GM23338 (cell line): ENCODE measurements at regions not wholly inside any gene's neighbourhood (a gene's known extent, or its start where the extent isn't known, plus 50 kb on each side); places are given as distances from the start of the nearest gene placed in this dataset.

Experiments
- ATAC-seq: fragments of 200-7000 bp; cut with Tn5 transposase; 3 replicates; pipeline ENCODE4 v1.9.1; 2020
- DNase-seq: peaks from one replicate; pipeline ENCODE4 v3.0.0-alpha.2; 2015; ENCODE audit warnings: low spot score
- H2AFZ ChIP-seq: fragments of 200-600 bp; sonication (generic); 2 replicates; pipeline ENCODE4 v1.8.0; 2016; ENCODE audit warnings: antibody characterized with exemption, mild to moderate bottlenecking, moderate library complexity
- H3F3A ChIP-seq: fragments of 200-600 bp; sonication (generic); replicated peaks from 2 replicates; pipeline ENCODE4 v1.8.0; 2017; ENCODE audit warnings: antibody characterized with exemption, mixed run types, low read depth
- H3K27ac ChIP-seq: fragments of 200-600 bp; sonication (generic); 2 replicates; pipeline ENCODE4 v1.6.1; 2016; ENCODE audit warnings: low read depth
- H3K27me3 ChIP-seq: fragments of 200-600 bp; sonication (generic); 2 replicates; pipeline ENCODE4 v1.8.0; 2016; ENCODE audit warnings: mild to moderate bottlenecking, mixed run types, moderate library complexity; ENCODE audit not compliant: insufficient read depth
- H3K36me3 ChIP-seq: fragments of 200-600 bp; sonication (generic); 2 replicates; pipeline ENCODE4 v1.8.0; 2016; ENCODE audit warnings: mild to moderate bottlenecking; ENCODE audit not compliant: insufficient read depth
- H3K4me1 ChIP-seq: fragments of 200-600 bp; sonication (generic); 2 replicates; pipeline ENCODE4 v1.8.0; 2016; ENCODE audit warnings: mild to moderate bottlenecking, moderate library complexity; ENCODE audit not compliant: insufficient read depth
- H3K4me2 ChIP-seq: fragments of 200-600 bp; sonication (generic); 2 replicates; pipeline ENCODE4 v1.7.1; 2017; ENCODE audit warnings: mixed run types
- H3K4me3 ChIP-seq: fragments of 200-600 bp; sonication (generic); 2 replicates; pipeline ENCODE4 v1.6.1; 2016; ENCODE audit warnings: mixed run types
- H3K79me2 ChIP-seq: fragments of 200-600 bp; sonication (generic); replicated peaks from 2 replicates; pipeline ENCODE4 v1.8.0; 2017; ENCODE audit warnings: mild to moderate bottlenecking; ENCODE audit not compliant: insufficient read depth
- H3K9me2 ChIP-seq: fragments of 200-600 bp; sonication (generic); 2 replicates; pipeline ENCODE4 v1.8.0; 2017; ENCODE audit not compliant: insufficient read depth
- H4K20me1 ChIP-seq: fragments of 200-600 bp; sonication (generic); replicated peaks from 2 replicates; pipeline ENCODE4 v1.8.0; 2017; ENCODE audit warnings: mild to moderate bottlenecking; ENCODE audit not compliant: insufficient read depth
- H3K27ac Mint-ChIP-seq: 2 replicates; pipeline ENCODE4 v1.8.0; 2020; ENCODE audit warnings: inconsistent platforms, mild to moderate bottlenecking, moderate library complexity, mixed read lengths
- H3K27me3 Mint-ChIP-seq: 3 replicates; pipeline ENCODE4 v1.8.0; 2022; ENCODE audit warnings: low read depth, mild to moderate bottlenecking, moderate library complexity, mixed read lengths, inconsistent platforms; ENCODE audit not compliant: insufficient read depth, poor library complexity
- H3K36me3 Mint-ChIP-seq: 3 replicates; pipeline ENCODE4 v1.8.0; 2021; ENCODE audit warnings: low read depth, mild to moderate bottlenecking, inconsistent platforms, moderate library complexity, mixed read lengths
- H3K4me1 Mint-ChIP-seq: 3 replicates; pipeline ENCODE4 v1.8.0; 2020; ENCODE audit warnings: mild to moderate bottlenecking, inconsistent platforms, mixed read lengths
- H3K4me3 Mint-ChIP-seq: 3 replicates; pipeline ENCODE4 v1.8.0; 2021; ENCODE audit warnings: moderate library complexity, mild to moderate bottlenecking, inconsistent platforms, mixed read lengths
- H3K9me3 Mint-ChIP-seq: 3 replicates; pipeline ENCODE4 v1.8.0; 2020; ENCODE audit warnings: moderate library complexity, mild to moderate bottlenecking, inconsistent platforms, mixed read lengths
- EZH2 ChIP-seq: fragments of 200-600 bp; sonication (generic); IDR thresholded peaks from one replicate; pipeline ENCODE4 v1.8.0; 2017; ENCODE audit warnings: antibody characterized with exemption, mild to moderate bottlenecking, low read depth; ENCODE audit not compliant: unreplicated experiment
- EZH2phosphoT487 ChIP-seq: fragments of 200-600 bp; sonication (generic); IDR thresholded peaks from one replicate; pipeline ENCODE4 v1.8.1; 2018; ENCODE audit warnings: antibody characterized with exemption; ENCODE audit not compliant: unreplicated experiment
- JUNB ChIP-seq: IDR thresholded peaks from one replicate; pipeline ENCODE4 v1.6.1; 2016; ENCODE audit warnings: antibody characterized with exemption; ENCODE audit not compliant: unreplicated experiment
- NANOG ChIP-seq: IDR thresholded peaks from 2 replicates; pipeline ENCODE4 v1.6.1; 2016; ENCODE audit warnings: antibody characterized with exemption, borderline replicate concordance
- POLR2AphosphoS5 ChIP-seq: IDR thresholded peaks from 2 replicates; pipeline ENCODE4 v1.6.1; 2016; ENCODE audit warnings: antibody characterized with exemption, low read depth
- STAT1 ChIP-seq: IDR thresholded peaks from one replicate; pipeline ENCODE4 v1.6.1; 2016; ENCODE audit warnings: antibody characterized with exemption; ENCODE audit not compliant: unreplicated experiment
- ZNF114 ChIP-seq: fragments of 250-450 bp; sonication (Bioruptor Pico); IDR thresholded peaks from 2 replicates; pipeline ENCODE4 v1.5.0; 2020; ENCODE audit warnings: mild to moderate bottlenecking, moderate library complexity
- ZNF331 ChIP-seq: fragments of 250-450 bp; sonication (Bioruptor Pico); IDR thresholded peaks from 2 replicates; pipeline ENCODE4 v1.5.0; 2020; ENCODE audit warnings: low read depth, mild to moderate bottlenecking, moderate library complexity
- TF ChIP-seq, protein P1 (sequence below): IDR thresholded peaks from one replicate; pipeline ENCODE4 v1.6.1; 2018; ENCODE audit warnings: antibody characterized with exemption; ENCODE audit not compliant: unreplicated experiment
- TF ChIP-seq, protein P2 (sequence below): IDR thresholded peaks from 2 replicates; pipeline ENCODE4 v1.6.1; 2016; ENCODE audit warnings: antibody characterized with exemption
- TF ChIP-seq, protein P3 (sequence below): fragments of 250-450 bp; sonication (Bioruptor Pico); IDR thresholded peaks from 2 replicates; pipeline ENCODE4 v1.5.0; 2020; ENCODE audit warnings: mild to moderate bottlenecking, moderate library complexity

DNA sequence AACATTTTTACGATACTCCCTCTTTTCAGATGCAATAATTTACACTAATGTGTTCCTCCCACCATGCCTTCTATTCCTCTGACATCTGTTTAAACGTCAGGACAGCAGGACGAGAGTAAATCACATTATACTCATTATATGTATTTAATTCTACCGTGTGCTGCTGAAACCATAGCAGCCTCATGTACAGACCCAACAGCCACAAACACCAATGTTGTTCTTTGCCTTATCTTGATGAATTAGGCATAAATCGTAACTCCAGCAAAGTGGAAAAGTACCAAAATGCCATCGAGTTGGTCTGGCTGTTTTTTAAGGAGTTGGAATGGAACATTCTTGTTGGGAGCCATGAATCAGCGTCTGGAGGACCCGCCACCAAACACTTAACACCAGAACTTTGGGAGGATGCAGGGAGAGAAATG, 82.9 kb upstream of the FOXF1 start:
- peaks cover 11% of the 10 kb centered on the region for H3K27me3 Mint-ChIP-seq
- no peak overlapping the region for H3K27ac ChIP-seq
- H3K36me3 ChIP-seq = no peaks in the 10 kb centered on the region
- DNase-seq (no peak), ATAC-seq (no peak)
- no peaks in the 10 kb centered on the region; the same call in 2 of the 3 replicates for H3K9me3 Mint-ChIP-seq
- TF ChIP-seq STAT1 = no peak
- TF ChIP-seq, protein P1, sequence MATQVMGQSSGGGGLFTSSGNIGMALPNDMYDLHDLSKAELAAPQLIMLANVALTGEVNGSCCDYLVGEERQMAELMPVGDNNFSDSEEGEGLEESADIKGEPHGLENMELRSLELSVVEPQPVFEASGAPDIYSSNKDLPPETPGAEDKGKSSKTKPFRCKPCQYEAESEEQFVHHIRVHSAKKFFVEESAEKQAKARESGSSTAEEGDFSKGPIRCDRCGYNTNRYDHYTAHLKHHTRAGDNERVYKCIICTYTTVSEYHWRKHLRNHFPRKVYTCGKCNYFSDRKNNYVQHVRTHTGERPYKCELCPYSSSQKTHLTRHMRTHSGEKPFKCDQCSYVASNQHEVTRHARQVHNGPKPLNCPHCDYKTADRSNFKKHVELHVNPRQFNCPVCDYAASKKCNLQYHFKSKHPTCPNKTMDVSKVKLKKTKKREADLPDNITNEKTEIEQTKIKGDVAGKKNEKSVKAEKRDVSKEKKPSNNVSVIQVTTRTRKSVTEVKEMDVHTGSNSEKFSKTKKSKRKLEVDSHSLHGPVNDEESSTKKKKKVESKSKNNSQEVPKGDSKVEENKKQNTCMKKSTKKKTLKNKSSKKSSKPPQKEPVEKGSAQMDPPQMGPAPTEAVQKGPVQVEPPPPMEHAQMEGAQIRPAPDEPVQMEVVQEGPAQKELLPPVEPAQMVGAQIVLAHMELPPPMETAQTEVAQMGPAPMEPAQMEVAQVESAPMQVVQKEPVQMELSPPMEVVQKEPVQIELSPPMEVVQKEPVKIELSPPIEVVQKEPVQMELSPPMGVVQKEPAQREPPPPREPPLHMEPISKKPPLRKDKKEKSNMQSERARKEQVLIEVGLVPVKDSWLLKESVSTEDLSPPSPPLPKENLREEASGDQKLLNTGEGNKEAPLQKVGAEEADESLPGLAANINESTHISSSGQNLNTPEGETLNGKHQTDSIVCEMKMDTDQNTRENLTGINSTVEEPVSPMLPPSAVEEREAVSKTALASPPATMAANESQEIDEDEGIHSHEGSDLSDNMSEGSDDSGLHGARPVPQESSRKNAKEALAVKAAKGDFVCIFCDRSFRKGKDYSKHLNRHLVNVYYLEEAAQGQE = no peak
- H3K4me3 ChIP-seq = no peak overlapping the region
- no peaks in the 10 kb centered on the region for H3K79me2 ChIP-seq
- peaks cover 14% of the 10 kb centered on the region; the same call in 2 of the 3 replicates for H3K4me1 Mint-ChIP-seq
- no peak overlapping the region for H3K27ac Mint-ChIP-seq
- H2AFZ ChIP-seq = no peak overlapping the region
- H3F3A ChIP-seq = no peaks in the 10 kb centered on the region
- no peaks in the 10 kb centered on the region for H4K20me1 ChIP-seq
- H3K4me1 ChIP-seq = peaks cover 6% of the 10 kb centered on the region; the same call in 1 of the 2 replicates
- H3K9me2 ChIP-seq = no peaks in the 10 kb centered on the region
- H3K4me3 Mint-ChIP-seq = no peak overlapping the region
- H3K27me3 ChIP-seq = no peaks in the 10 kb centered on the region
- H3K4me2 ChIP-seq = no peak overlapping the region
- H3K36me3 Mint-ChIP-seq = no peaks in the 10 kb centered on the region; the same call in 2 of the 3 replicates

GRCh38 chr16:86428729-86429517, 81.4 kb upstream of the FOXF1 start:
- H3F3A ChIP-seq = no peaks in the 10 kb centered on the region
- Mint-ChIP-seq H3K4me1 (peaks cover 9% of the 10 kb centered on the region; the same call in 2 of the 3 replicates), H3K36me3 (no peaks in the 10 kb centered on the region; the same call in 2 of the 3 replicates), H3K9me3 (no peaks in the 10 kb centered on the region; the same call in 2 of the 3 replicates), H3K4me3 (no peak overlapping the region), H3K27ac (no peak overlapping the region), H3K27me3 (peaks cover 11% of the 10 kb centered on the region)
- no peak overlapping the region for H3K4me3 ChIP-seq
- no peaks in the 10 kb centered on the region for H3K27me3 ChIP-seq
- H3K9me2 ChIP-seq = no peaks in the 10 kb centered on the region
- H4K20me1 ChIP-seq = no peaks in the 10 kb centered on the region
- H3K4me1 ChIP-seq = no peaks in the 10 kb centered on the region
- H3K27ac ChIP-seq = no peak overlapping the region
- ATAC-seq = no peak
- no peak overlapping the region for H3K4me2 ChIP-seq
- no peak for DNase-seq
- H2AFZ ChIP-seq = no peak overlapping the region; the same call in 1 of the 2 replicates
- no peaks in the 10 kb centered on the region for H3K79me2 ChIP-seq
- no peaks in the 10 kb centered on the region for H3K36me3 ChIP-seq
- TF ChIP-seq, protein P2, sequence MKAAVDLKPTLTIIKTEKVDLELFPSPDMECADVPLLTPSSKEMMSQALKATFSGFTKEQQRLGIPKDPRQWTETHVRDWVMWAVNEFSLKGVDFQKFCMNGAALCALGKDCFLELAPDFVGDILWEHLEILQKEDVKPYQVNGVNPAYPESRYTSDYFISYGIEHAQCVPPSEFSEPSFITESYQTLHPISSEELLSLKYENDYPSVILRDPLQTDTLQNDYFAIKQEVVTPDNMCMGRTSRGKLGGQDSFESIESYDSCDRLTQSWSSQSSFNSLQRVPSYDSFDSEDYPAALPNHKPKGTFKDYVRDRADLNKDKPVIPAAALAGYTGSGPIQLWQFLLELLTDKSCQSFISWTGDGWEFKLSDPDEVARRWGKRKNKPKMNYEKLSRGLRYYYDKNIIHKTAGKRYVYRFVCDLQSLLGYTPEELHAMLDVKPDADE = no peak
- TF ChIP-seq, protein P3, sequence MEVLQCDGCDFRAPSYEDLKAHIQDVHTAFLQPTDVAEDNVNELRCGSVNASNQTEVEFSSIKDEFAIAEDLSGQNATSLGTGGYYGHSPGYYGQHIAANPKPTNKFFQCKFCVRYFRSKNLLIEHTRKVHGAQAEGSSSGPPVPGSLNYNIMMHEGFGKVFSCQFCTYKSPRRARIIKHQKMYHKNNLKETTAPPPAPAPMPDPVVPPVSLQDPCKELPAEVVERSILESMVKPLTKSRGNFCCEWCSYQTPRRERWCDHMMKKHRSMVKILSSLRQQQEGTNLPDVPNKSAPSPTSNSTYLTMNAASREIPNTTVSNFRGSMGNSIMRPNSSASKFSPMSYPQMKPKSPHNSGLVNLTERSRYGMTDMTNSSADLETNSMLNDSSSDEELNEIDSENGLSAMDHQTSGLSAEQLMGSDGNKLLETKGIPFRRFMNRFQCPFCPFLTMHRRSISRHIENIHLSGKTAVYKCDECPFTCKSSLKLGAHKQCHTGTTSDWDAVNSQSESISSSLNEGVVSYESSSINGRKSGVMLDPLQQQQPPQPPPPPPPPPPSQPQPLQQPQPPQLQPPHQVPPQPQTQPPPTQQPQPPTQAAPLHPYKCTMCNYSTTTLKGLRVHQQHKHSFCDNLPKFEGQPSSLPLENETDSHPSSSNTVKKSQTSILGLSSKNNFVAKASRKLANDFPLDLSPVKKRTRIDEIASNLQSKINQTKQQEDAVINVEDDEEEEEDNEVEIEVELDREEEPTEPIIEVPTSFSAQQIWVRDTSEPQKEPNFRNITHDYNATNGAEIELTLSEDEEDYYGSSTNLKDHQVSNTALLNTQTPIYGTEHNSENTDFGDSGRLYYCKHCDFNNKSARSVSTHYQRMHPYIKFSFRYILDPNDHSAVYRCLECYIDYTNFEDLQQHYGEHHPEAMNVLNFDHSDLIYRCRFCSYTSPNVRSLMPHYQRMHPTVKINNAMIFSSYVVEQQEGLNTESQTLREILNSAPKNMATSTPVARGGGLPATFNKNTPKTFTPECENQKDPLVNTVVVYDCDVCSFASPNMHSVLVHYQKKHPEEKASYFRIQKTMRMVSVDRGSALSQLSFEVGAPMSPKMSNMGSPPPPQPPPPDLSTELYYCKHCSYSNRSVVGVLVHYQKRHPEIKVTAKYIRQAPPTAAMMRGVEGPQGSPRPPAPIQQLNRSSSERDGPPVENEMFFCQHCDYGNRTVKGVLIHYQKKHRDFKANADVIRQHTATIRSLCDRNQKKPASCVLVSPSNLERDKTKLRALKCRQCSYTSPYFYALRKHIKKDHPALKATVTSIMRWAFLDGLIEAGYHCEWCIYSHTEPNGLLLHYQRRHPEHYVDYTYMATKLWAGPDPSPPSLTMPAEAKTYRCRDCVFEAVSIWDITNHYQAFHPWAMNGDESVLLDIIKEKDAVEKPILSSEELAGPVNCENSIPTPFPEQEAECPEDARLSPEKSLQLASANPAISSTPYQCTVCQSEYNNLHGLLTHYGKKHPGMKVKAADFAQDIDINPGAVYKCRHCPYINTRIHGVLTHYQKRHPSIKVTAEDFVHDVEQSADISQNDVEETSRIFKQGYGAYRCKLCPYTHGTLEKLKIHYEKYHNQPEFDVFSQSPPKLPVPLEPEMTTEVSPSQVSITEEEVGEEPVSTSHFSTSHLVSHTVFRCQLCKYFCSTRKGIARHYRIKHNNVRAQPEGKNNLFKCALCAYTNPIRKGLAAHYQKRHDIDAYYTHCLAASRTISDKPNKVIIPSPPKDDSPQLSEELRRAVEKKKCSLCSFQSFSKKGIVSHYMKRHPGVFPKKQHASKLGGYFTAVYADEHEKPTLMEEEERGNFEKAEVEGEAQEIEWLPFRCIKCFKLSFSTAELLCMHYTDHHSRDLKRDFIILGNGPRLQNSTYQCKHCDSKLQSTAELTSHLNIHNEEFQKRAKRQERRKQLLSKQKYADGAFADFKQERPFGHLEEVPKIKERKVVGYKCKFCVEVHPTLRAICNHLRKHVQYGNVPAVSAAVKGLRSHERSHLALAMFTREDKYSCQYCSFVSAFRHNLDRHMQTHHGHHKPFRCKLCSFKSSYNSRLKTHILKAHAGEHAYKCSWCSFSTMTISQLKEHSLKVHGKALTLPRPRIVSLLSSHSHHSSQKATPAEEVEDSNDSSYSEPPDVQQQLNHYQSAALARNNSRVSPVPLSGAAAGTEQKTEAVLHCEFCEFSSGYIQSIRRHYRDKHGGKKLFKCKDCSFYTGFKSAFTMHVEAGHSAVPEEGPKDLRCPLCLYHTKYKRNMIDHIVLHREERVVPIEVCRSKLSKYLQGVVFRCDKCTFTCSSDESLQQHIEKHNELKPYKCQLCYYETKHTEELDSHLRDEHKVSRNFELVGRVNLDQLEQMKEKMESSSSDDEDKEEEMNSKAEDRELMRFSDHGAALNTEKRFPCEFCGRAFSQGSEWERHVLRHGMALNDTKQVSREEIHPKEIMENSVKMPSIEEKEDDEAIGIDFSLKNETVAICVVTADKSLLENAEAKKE (CRISPR knock-in tag) = no peak
- TF ChIP-seq NANOG = no peak
- no peak for TF ChIP-seq JUNB
- TF ChIP-seq EZH2phosphoT487 = no peak
- TF ChIP-seq ZNF114 (CRISPR knock-in tag) = no peak
- no peak for TF ChIP-seq POLR2AphosphoS5
- TF ChIP-seq ZNF331 = no peak
- TF ChIP-seq EZH2 = no peak
